HFF-Myc (cell line): ENCODE measurements at regions not wholly inside any gene's neighbourhood (a gene's known extent, or its start where the extent isn't known, plus 50 kb on each side); places are given as distances from the start of the nearest gene placed in this dataset.
A peak's percentile ranks its signal among the peaks of the same experiment; 100 is the strongest.

Experiments used
- DNase-seq: peaks from one replicate; pipeline ENCODE4 v3.0.0-alpha.2; 2011; ENCODE audit warnings: low read depth; ENCODE audit errors: extremely low read depth
- H3K4me3 ChIP-seq: replicated peaks from 2 replicates; pipeline ENCODE4 v1.5.1; 2011; ENCODE audit warnings: low read depth, mild to moderate bottlenecking, control low read depth, low read length
- CTCF ChIP-seq: IDR thresholded peaks from 2 replicates; pipeline ENCODE4 v1.5.1; 2012; ENCODE audit warnings: mild to moderate bottlenecking, low read depth, low read length, control low read depth; ENCODE audit errors: missing control alignments

- TF ChIP-seq CTCF = no peak
- H3K4me3 ChIP-seq = no peak overlapping the region
- DNase-seq = no peak
Observed at GRCh38 chr5:121246971-121247370, 604.7 kb upstream of the FTMT start.

GRCh38 chr5:121251954-121252353 is 599.7 kb upstream of the FTMT start:
- TF ChIP-seq CTCF = no peak
- H3K4me3 ChIP-seq = no peak overlapping the region
- DNase-seq = no peak

GRCh38 chr5:121257621-121258020 is 594.1 kb upstream of the FTMT start:
- no peak for DNase-seq
- TF ChIP-seq CTCF = no peak
- no peak overlapping the region for H3K4me3 ChIP-seq

- TF ChIP-seq CTCF = no peak
- DNase-seq = no peak
- no peak overlapping the region for H3K4me3 ChIP-seq
Observed at GRCh38 chr5:121263456-121263855, 588.2 kb upstream of the FTMT start.

- DNase-seq = no peak
- TF ChIP-seq CTCF = no peak
- no peak overlapping the region for H3K4me3 ChIP-seq
Observed at GRCh38 chr5:121264605-121265004, 587.1 kb upstream of the FTMT start.

- DNase-seq = no peak
- no peak overlapping the region for H3K4me3 ChIP-seq
- no peak for TF ChIP-seq CTCF
Observed at GRCh38 chr5:121271546-121271945, 580.1 kb upstream of the FTMT start.

- no peak for TF ChIP-seq CTCF
- DNase-seq = peak; percentile 68
- no peak overlapping the region for H3K4me3 ChIP-seq
Observed at GRCh38 chr5:121273833-121274433, 577.7 kb upstream of the FTMT start.
